IMR-90 (cell line): ENCODE measurements at regions not wholly inside any gene's neighbourhood (a gene's known extent, or its start where the extent isn't known, plus 50 kb on each side); places are given as distances from the start of the nearest gene placed in this dataset.

Experiments used
- FOS ChIP-seq: fragments of 150-350 bp; IDR thresholded peaks from 2 replicates; pipeline ENCODE4 v1.6.1; 2016; ENCODE audit warnings: low read depth, low read length
- MAFK ChIP-seq: IDR thresholded peaks from 2 replicates; pipeline ENCODE4 v1.6.1; 2012; ENCODE audit warnings: low read depth, low read length, improper control_type of control experiment
- POLR2A ChIP-seq: IDR thresholded peaks from 2 replicates; pipeline ENCODE4 v1.6.1; 2012; ENCODE audit warnings: mild to moderate bottlenecking, low read depth, low read length
- RAD21 ChIP-seq: IDR thresholded peaks from 2 replicates; pipeline ENCODE4 v1.6.1; 2012; ENCODE audit warnings: low read length, improper control_type of control experiment
- SMC3 ChIP-seq: fragments of 150-350 bp; IDR thresholded peaks from 2 replicates; pipeline ENCODE4 v1.6.1; 2016; ENCODE audit warnings: low read depth, mild to moderate bottlenecking, antibody characterized with exemption, low read length, moderate library complexity
- TF ChIP-seq, protein P1 (sequence below): conservative IDR thresholded peaks from 2 replicates; pipeline ENCODE4 v1.5.1; 2012; ENCODE audit warnings: mild to moderate bottlenecking, low read depth, low read length, improper control_type of control experiment
- TF ChIP-seq, protein P2 (sequence below): fragments of 150-350 bp; IDR thresholded peaks from 2 replicates; pipeline ENCODE4 v1.6.1; 2016; ENCODE audit warnings: low read depth, mild to moderate bottlenecking, low read length, moderate library complexity, borderline replicate concordance

DNA sequence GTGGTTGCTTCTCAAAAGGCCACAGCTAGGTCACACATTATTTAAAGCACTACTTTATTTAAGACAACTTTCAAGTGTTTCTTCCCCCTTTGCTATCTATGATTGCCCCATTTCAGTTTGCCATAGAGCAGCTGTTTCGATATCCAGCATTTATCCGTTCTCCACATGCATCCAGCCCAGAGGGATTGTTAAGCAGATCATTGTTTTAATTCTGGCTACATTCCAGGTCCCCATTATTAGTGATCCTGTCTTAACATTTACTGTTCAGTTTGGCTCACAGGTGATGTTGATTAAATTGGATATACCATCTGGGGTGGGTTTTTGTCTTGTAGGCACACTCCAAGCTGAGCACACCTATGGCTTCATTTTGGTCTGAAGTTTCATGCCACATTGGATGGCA lies 638.7 kb downstream of the ZEB2 start:
- TF ChIP-seq, protein P1, sequence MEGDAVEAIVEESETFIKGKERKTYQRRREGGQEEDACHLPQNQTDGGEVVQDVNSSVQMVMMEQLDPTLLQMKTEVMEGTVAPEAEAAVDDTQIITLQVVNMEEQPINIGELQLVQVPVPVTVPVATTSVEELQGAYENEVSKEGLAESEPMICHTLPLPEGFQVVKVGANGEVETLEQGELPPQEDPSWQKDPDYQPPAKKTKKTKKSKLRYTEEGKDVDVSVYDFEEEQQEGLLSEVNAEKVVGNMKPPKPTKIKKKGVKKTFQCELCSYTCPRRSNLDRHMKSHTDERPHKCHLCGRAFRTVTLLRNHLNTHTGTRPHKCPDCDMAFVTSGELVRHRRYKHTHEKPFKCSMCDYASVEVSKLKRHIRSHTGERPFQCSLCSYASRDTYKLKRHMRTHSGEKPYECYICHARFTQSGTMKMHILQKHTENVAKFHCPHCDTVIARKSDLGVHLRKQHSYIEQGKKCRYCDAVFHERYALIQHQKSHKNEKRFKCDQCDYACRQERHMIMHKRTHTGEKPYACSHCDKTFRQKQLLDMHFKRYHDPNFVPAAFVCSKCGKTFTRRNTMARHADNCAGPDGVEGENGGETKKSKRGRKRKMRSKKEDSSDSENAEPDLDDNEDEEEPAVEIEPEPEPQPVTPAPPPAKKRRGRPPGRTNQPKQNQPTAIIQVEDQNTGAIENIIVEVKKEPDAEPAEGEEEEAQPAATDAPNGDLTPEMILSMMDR, result no peak
- no peak for TF ChIP-seq POLR2A
- TF ChIP-seq MAFK, result no peak
- TF ChIP-seq RAD21, result no peak
- TF ChIP-seq SMC3, result no peak
- no peak for TF ChIP-seq FOS
- TF ChIP-seq, protein P2, sequence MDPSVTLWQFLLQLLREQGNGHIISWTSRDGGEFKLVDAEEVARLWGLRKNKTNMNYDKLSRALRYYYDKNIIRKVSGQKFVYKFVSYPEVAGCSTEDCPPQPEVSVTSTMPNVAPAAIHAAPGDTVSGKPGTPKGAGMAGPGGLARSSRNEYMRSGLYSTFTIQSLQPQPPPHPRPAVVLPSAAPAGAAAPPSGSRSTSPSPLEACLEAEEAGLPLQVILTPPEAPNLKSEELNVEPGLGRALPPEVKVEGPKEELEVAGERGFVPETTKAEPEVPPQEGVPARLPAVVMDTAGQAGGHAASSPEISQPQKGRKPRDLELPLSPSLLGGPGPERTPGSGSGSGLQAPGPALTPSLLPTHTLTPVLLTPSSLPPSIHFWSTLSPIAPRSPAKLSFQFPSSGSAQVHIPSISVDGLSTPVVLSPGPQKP, result no peak
